HepG2 (cell line): ENCODE measurements at regions not wholly inside any gene's neighbourhood (a gene's known extent, or its start where the extent isn't known, plus 50 kb on each side); places are given as distances from the start of the nearest gene placed in this dataset.

Source experiments
- ARID2 ChIP-seq: sonication (generic); formaldehyde crosslinking; IDR thresholded peaks from 2 replicates; pipeline ENCODE4 v1.8.1; 2022; ENCODE audit warnings: mild to moderate bottlenecking, missing genetic modification reagents, borderline replicate concordance
- KMT2A ChIP-seq: sonication (generic); formaldehyde crosslinking; IDR thresholded peaks from 2 replicates; pipeline ENCODE4 v1.4.0; 2020; ENCODE audit warnings: missing genetic modification reagents
- MLX ChIP-seq: IDR thresholded peaks from 2 replicates; pipeline ENCODE4 v1.6.1; 2016
- RFX5 ChIP-seq: IDR thresholded peaks from 2 replicates; pipeline ENCODE4 v1.6.1; 2011; ENCODE audit warnings: low read depth, low read length, improper control_type of control experiment
- ZNF598 ChIP-seq: sonication (generic); formaldehyde crosslinking; IDR thresholded peaks from 2 replicates; pipeline ENCODE4 v1.5.1; 2020; ENCODE audit warnings: mild to moderate bottlenecking, missing genetic modification reagents, borderline replicate concordance
- TF ChIP-seq, protein P1 (sequence below), 2 experiments: sonication (generic) in 1 of 2; formaldehyde crosslinking in 1 of 2; IDR thresholded peaks; 2 replicates each; pipeline versions ENCODE4 v1.6.1 to v1.9.0; 2014 to 2022; ENCODE audit warnings: antibody characterized with exemption in 1 of 2, borderline replicate concordance in 1 of 2, inconsistent platforms in 1 of 2, low read depth in 1 of 2, missing genetic modification reagents in 1 of 2
- TF ChIP-seq, protein P2 (sequence below): sonication (generic); formaldehyde crosslinking; conservative IDR thresholded peaks from 2 replicates; pipeline ENCODE4 v1.4.0; 2020; ENCODE audit warnings: missing genetic modification reagents

- TF ChIP-seq, protein P1, sequence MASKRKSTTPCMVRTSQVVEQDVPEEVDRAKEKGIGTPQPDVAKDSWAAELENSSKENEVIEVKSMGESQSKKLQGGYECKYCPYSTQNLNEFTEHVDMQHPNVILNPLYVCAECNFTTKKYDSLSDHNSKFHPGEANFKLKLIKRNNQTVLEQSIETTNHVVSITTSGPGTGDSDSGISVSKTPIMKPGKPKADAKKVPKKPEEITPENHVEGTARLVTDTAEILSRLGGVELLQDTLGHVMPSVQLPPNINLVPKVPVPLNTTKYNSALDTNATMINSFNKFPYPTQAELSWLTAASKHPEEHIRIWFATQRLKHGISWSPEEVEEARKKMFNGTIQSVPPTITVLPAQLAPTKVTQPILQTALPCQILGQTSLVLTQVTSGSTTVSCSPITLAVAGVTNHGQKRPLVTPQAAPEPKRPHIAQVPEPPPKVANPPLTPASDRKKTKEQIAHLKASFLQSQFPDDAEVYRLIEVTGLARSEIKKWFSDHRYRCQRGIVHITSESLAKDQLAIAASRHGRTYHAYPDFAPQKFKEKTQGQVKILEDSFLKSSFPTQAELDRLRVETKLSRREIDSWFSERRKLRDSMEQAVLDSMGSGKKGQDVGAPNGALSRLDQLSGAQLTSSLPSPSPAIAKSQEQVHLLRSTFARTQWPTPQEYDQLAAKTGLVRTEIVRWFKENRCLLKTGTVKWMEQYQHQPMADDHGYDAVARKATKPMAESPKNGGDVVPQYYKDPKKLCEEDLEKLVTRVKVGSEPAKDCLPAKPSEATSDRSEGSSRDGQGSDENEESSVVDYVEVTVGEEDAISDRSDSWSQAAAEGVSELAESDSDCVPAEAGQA (IDR thresholded peaks at IDR 0.05; ENCODE audit: low read depth): no peak
- TF ChIP-seq, protein P1 (CRISPR knock-in tag; IDR thresholded peaks at IDR 0.05; ENCODE audit: borderline replicate concordance): no peak
- TF ChIP-seq KMT2A (CRISPR knock-in tag) (no peak), ARID2 (CRISPR knock-in tag) (no peak), MLX (CRISPR knock-in tag) (no peak), ZNF598 (no peak), RFX5 (no peak)
- TF ChIP-seq, protein P2, sequence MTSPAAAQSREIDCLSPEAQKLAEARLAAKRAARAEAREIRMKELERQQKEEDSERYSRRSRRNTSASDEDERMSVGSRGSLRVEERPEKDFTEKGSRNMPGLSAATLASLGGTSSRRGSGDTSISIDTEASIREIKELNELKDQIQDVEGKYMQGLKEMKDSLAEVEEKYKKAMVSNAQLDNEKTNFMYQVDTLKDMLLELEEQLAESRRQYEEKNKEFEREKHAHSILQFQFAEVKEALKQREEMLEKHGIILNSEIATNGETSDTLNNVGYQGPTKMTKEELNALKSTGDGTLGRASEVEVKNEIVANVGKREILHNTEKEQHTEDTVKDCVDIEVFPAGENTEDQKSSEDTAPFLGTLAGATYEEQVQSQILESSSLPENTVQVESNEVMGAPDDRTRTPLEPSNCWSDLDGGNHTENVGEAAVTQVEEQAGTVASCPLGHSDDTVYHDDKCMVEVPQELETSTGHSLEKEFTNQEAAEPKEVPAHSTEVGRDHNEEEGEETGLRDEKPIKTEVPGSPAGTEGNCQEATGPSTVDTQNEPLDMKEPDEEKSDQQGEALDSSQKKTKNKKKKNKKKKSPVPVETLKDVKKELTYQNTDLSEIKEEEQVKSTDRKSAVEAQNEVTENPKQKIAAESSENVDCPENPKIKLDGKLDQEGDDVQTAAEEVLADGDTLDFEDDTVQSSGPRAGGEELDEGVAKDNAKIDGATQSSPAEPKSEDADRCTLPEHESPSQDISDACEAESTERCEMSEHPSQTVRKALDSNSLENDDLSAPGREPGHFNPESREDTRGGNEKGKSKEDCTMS: no peak
These were observed 543.6 kb downstream of the FOXG1 start (continued) for GRCh38 chr14:29310210-29310609.
